ENCODE measurements at regions not wholly inside any gene's neighbourhood (a gene's known extent, or its start where the extent isn't known, plus 50 kb on each side); places are given as distances from the start of the nearest gene placed in this dataset.
A peak's percentile ranks its signal among the peaks of the same experiment; 100 is the strongest.

DNA sequence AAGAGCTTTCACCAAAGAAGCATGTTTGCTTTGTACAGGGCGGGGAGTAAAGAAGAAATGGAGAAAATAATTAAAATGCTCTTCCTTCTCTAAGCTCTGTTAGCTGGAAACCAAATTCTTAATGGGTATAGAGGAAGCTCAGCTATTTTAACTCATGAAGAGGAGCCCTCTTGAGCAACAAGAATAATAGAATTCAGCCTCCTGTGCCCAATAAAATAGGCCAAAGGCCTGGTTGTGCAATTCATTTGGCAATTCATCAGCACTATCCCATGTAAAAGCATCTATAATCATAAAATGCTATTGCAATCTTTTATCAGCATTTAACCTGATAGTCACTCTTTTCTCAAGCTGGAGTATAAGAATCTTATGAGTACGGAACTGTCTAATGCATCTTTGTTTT is 133.6 kb upstream of the CDH6 start:
- no peak for TF ChIP-seq NFIC (IDR thresholded peaks at IDR 0.05)
- TF ChIP-seq EP300 (IDR thresholded peaks at IDR 0.05; ENCODE audit: borderline replicate concordance), result no peak
- no peak for TF ChIP-seq TCF12 (IDR thresholded peaks at IDR 0.05; ENCODE audit: low read depth)
- no peak for TF ChIP-seq RAD21 (IDR thresholded peaks at IDR 0.05; ENCODE audit: low read depth)
- peak; percentile 61; the same call in 1 of the 2 replicates for TF ChIP-seq CEBPB (IDR thresholded peaks at IDR 0.05)
- no peak for TF ChIP-seq USF1 (IDR thresholded peaks at IDR 0.05)
- TF ChIP-seq REST (IDR thresholded peaks at IDR 0.05; ENCODE audit: low read depth), result no peak
- TF ChIP-seq FOXM1 (IDR thresholded peaks at IDR 0.05; ENCODE audit: borderline replicate concordance, low read depth), result no peak
- no peak for TF ChIP-seq TEAD4 (IDR thresholded peaks at IDR 0.05)
- TF ChIP-seq YY1 (IDR thresholded peaks at IDR 0.05; ENCODE audit: low read depth), result no peak
- TF ChIP-seq, protein P1, sequence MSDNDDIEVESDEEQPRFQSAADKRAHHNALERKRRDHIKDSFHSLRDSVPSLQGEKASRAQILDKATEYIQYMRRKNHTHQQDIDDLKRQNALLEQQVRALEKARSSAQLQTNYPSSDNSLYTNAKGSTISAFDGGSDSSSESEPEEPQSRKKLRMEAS (IDR thresholded peaks at IDR 0.05), result no peak

Data from Ishikawa (cell line).